GM12864 (cell line): ENCODE measurements at regions not wholly inside any gene's neighbourhood (a gene's known extent, or its start where the extent isn't known, plus 50 kb on each side); places are given as distances from the start of the nearest gene placed in this dataset.

ENCODE experiments used
- DNase-seq: peaks from one replicate; pipeline ENCODE4 v3.0.0-alpha.2; 2011; ENCODE audit warnings: low read depth
- H3K4me3 ChIP-seq: 2 replicates; pipeline ENCODE4 v1.5.1; 2011; ENCODE audit warnings: mild to moderate bottlenecking, low read depth, low read length, control low read depth
- CTCF ChIP-seq: IDR thresholded peaks from 2 replicates; pipeline ENCODE4 v1.5.1; 2011; ENCODE audit warnings: low read depth, mild to moderate bottlenecking, moderate library complexity, low read length, control low read depth, inconsistent platforms; ENCODE audit errors: missing control alignments

GRCh38 chr5:91712718-91713117 lies 329.6 kb upstream of the ARRDC3 start:
- DNase-seq = no peak
- H3K4me3 ChIP-seq = no peak overlapping the region
- TF ChIP-seq CTCF = no peak

GRCh38 chr5:91707521-91707841 lies 324.4 kb upstream of the ARRDC3 start:
- DNase-seq = no peak

GRCh38 chr5:91706785-91707520 lies 323.8 kb upstream of the ARRDC3 start:
- DNase-seq = no peak
- TF ChIP-seq CTCF = no peak
- H3K4me3 ChIP-seq = no peak overlapping the region

More at GRCh38 chr5:91707521-91707841, 324.4 kb upstream of the ARRDC3 start:
- H3K4me3 ChIP-seq = no peak overlapping the region
- no peak for TF ChIP-seq CTCF

GRCh38 chr5:91703128-91703527 lies 320.0 kb upstream of the ARRDC3 start:
- H3K4me3 ChIP-seq = no peak overlapping the region
- no peak for DNase-seq
- TF ChIP-seq CTCF = no peak

- no peak overlapping the region for H3K4me3 ChIP-seq
- DNase-seq = no peak
- no peak for TF ChIP-seq CTCF
Observed at GRCh38 chr5:91699429-91699828, 316.3 kb upstream of the ARRDC3 start.

GRCh38 chr5:91691592-91691991 lies 308.5 kb upstream of the ARRDC3 start:
- DNase-seq = no peak
- TF ChIP-seq CTCF = no peak
- no peak overlapping the region for H3K4me3 ChIP-seq

- no peak for TF ChIP-seq CTCF
- DNase-seq = no peak
- H3K4me3 ChIP-seq = no peak overlapping the region
Observed at GRCh38 chr5:91690921-91691320, 307.8 kb upstream of the ARRDC3 start.
